ENCODE measurements at regions not wholly inside any gene's neighbourhood (a gene's known extent, or its start where the extent isn't known, plus 50 kb on each side); places are given as distances from the start of the nearest gene placed in this dataset.

GRCh38 chr14:44418856-44419255 lies 88.2 kb downstream of the FSCB start:
- no peak for DNase-seq
- H2BK5ac ChIP-seq (ENCODE audit: low read length), result no peak overlapping the region
- H2BK15ac ChIP-seq (replicated peaks; ENCODE audit: low read depth), result no peak overlapping the region
- no CpG with 5 or more reads among the region's 5 CpGs for WGBS (ENCODE audit: extremely low coverage, insufficient coverage, low lambda C conversion rate)
- H2BK120ac ChIP-seq (ENCODE audit: low read depth, low read length), result no peak overlapping the region
- no peak overlapping the region for H3K18ac ChIP-seq (ENCODE audit: low read length)
- no peak overlapping the region for H3K4me2 ChIP-seq (ENCODE audit: low read length)
- no peak overlapping the region for H3K27ac ChIP-seq (ENCODE audit: low read depth, low read length)
- H3K79me1 ChIP-seq (ENCODE audit: low read length), result no peaks in the 10 kb centered on the region
- H3K27me3 ChIP-seq (ENCODE audit: insufficient read depth, low read length, poor library complexity), result no peaks in the 10 kb centered on the region
- no peak overlapping the region for H3K4me3 ChIP-seq (ENCODE audit: low read length)
- H3K4me1 ChIP-seq (ENCODE audit: control insufficient read depth, low read depth, low read length), result no peaks in the 10 kb centered on the region
- no peak overlapping the region for H3K9ac ChIP-seq (ENCODE audit: low read length)
- H4K8ac ChIP-seq (ENCODE audit: low read depth, low read length), result no peak overlapping the region
- no peaks in the 10 kb centered on the region for H3K36me3 ChIP-seq (ENCODE audit: control insufficient read depth, insufficient read depth, low read length)
- no peaks in the 10 kb centered on the region for H3K79me2 ChIP-seq (ENCODE audit: control insufficient read depth, insufficient read depth, low read length)
- H3K4ac ChIP-seq (ENCODE audit: low read depth, low read length), result no peak overlapping the region
- H2AK5ac ChIP-seq (ENCODE audit: low read length), result no peak overlapping the region
- H3K56ac ChIP-seq (ENCODE audit: low read length), result no peak overlapping the region
- no peak overlapping the region for H4K5ac ChIP-seq (ENCODE audit: low read length)
- H3K23ac ChIP-seq (ENCODE audit: low read length), result no peak overlapping the region

- H3K27me3 ChIP-seq (ENCODE audit: insufficient read depth, low read length, poor library complexity), result no peaks in the 10 kb centered on the region
- H3K4me3 ChIP-seq (ENCODE audit: low read length), result no peak overlapping the region
- no peak overlapping the region for H3K9ac ChIP-seq (ENCODE audit: low read length)
- WGBS (ENCODE audit: extremely low coverage, insufficient coverage, low lambda C conversion rate), result no CpG with 5 or more reads among the region's 1 CpG
- no peak overlapping the region for H3K27ac ChIP-seq (ENCODE audit: low read depth, low read length)
- no peaks in the 10 kb centered on the region for H3K79me2 ChIP-seq (ENCODE audit: control insufficient read depth, insufficient read depth, low read length)
- no peak overlapping the region for H2BK5ac ChIP-seq (ENCODE audit: low read length)
- H3K4ac ChIP-seq (ENCODE audit: low read depth, low read length), result no peak overlapping the region
- no peak overlapping the region for H4K5ac ChIP-seq (ENCODE audit: low read length)
- no peak overlapping the region for H3K56ac ChIP-seq (ENCODE audit: low read length)
- H3K23ac ChIP-seq (ENCODE audit: low read length), result no peak overlapping the region
- no peak overlapping the region for H2BK120ac ChIP-seq (ENCODE audit: low read depth, low read length)
- DNase-seq, result no peak
- H4K8ac ChIP-seq (ENCODE audit: low read depth, low read length), result no peak overlapping the region
- H3K18ac ChIP-seq (ENCODE audit: low read length), result no peak overlapping the region
- H2AK5ac ChIP-seq (ENCODE audit: low read length), result no peak overlapping the region
- H3K36me3 ChIP-seq (ENCODE audit: control insufficient read depth, insufficient read depth, low read length), result no peaks in the 10 kb centered on the region
- no peak overlapping the region for H2BK15ac ChIP-seq (replicated peaks; ENCODE audit: low read depth)
- H3K4me1 ChIP-seq (ENCODE audit: control insufficient read depth, low read depth, low read length), result no peaks in the 10 kb centered on the region
- H3K4me2 ChIP-seq (ENCODE audit: low read length), result no peak overlapping the region
- H3K79me1 ChIP-seq (ENCODE audit: low read length), result no peaks in the 10 kb centered on the region
These were observed 89.3 kb downstream of the FSCB start for GRCh38 chr14:44417809-44418208.

- no peak overlapping the region for H4K8ac ChIP-seq (ENCODE audit: low read depth, low read length)
- no peaks in the 10 kb centered on the region for H3K36me3 ChIP-seq (ENCODE audit: control insufficient read depth, insufficient read depth, low read length)
- WGBS (ENCODE audit: extremely low coverage, insufficient coverage, low lambda C conversion rate), result no CpG with 5 or more reads among the region's 1 CpG
- no peaks in the 10 kb centered on the region for H3K4me1 ChIP-seq (ENCODE audit: control insufficient read depth, low read depth, low read length)
- H3K27ac ChIP-seq (ENCODE audit: low read depth, low read length), result no peak overlapping the region
- no peaks in the 10 kb centered on the region for H3K79me1 ChIP-seq (ENCODE audit: low read length)
- no peak overlapping the region for H4K5ac ChIP-seq (ENCODE audit: low read length)
- H2BK120ac ChIP-seq (ENCODE audit: low read depth, low read length), result no peak overlapping the region
- H3K18ac ChIP-seq (ENCODE audit: low read length), result no peak overlapping the region
- H2AK5ac ChIP-seq (ENCODE audit: low read length), result no peak overlapping the region
- H3K9ac ChIP-seq (ENCODE audit: low read length), result no peak overlapping the region
- DNase-seq, result no peak
- H3K4me2 ChIP-seq (ENCODE audit: low read length), result no peak overlapping the region
- H3K27me3 ChIP-seq (ENCODE audit: insufficient read depth, low read length, poor library complexity), result no peaks in the 10 kb centered on the region
- H3K23ac ChIP-seq (ENCODE audit: low read length), result no peak overlapping the region
- H3K4ac ChIP-seq (ENCODE audit: low read depth, low read length), result no peak overlapping the region
- H2BK15ac ChIP-seq (replicated peaks; ENCODE audit: low read depth), result no peak overlapping the region
- no peak overlapping the region for H3K4me3 ChIP-seq (ENCODE audit: low read length)
- H3K79me2 ChIP-seq (ENCODE audit: control insufficient read depth, insufficient read depth, low read length), result no peaks in the 10 kb centered on the region
- no peak overlapping the region for H2BK5ac ChIP-seq (ENCODE audit: low read length)
- H3K56ac ChIP-seq (ENCODE audit: low read length), result no peak overlapping the region
These were observed 92.4 kb downstream of the FSCB start for GRCh38 chr14:44414646-44415045.

- no peak overlapping the region for H3K9ac ChIP-seq (ENCODE audit: low read length)
- no peak overlapping the region for H3K56ac ChIP-seq (ENCODE audit: low read length)
These were observed 94.1 kb downstream of the FSCB start for GRCh38 chr14:44412858-44413569.

GRCh38 chr14:44405011-44405486 lies 102.0 kb downstream of the FSCB start:
- Histone ChIP-seq H2BK15ac (replicated peaks; ENCODE audit: low read depth) (no peak overlapping the region), H2BK5ac (ENCODE audit: low read length) (no peak overlapping the region), H3K79me1 (ENCODE audit: low read length) (no peaks in the 10 kb centered on the region), H3K27me3 (ENCODE audit: insufficient read depth, low read length, poor library complexity) (no peaks in the 10 kb centered on the region), H3K36me3 (ENCODE audit: control insufficient read depth, insufficient read depth, low read length) (no peaks in the 10 kb centered on the region), H3K56ac (ENCODE audit: low read length) (no peak overlapping the region), H3K4ac (ENCODE audit: low read depth, low read length) (no peak overlapping the region), H3K23ac (ENCODE audit: low read length) (no peak overlapping the region), H3K18ac (ENCODE audit: low read length) (no peak overlapping the region), H2AK5ac (ENCODE audit: low read length) (no peak overlapping the region), H3K9ac (ENCODE audit: low read length) (no peak overlapping the region), H3K79me2 (ENCODE audit: control insufficient read depth, insufficient read depth, low read length) (no peaks in the 10 kb centered on the region), H3K4me2 (ENCODE audit: low read length) (no peak overlapping the region), H4K5ac (ENCODE audit: low read length) (no peak overlapping the region), H3K27ac (ENCODE audit: low read depth, low read length) (no peak overlapping the region), H3K4me3 (ENCODE audit: low read length) (no peak overlapping the region), H3K4me1 (ENCODE audit: control insufficient read depth, low read depth, low read length) (no peaks in the 10 kb centered on the region), H2BK120ac (ENCODE audit: low read depth, low read length) (no peak overlapping the region), H4K8ac (ENCODE audit: low read depth, low read length) (no peak overlapping the region)
- no CpG with 5 or more reads among the region's 5 CpGs for WGBS (ENCODE audit: extremely low coverage, insufficient coverage, low lambda C conversion rate)
- no peak for DNase-seq

More at GRCh38 chr14:44412858-44413569, 94.1 kb downstream of the FSCB start:
- peak overlapping the region; percentile 1 for H2BK15ac ChIP-seq (replicated peaks; ENCODE audit: low read depth)
- no peak overlapping the region for H2AK5ac ChIP-seq (ENCODE audit: low read length)
- no peaks in the 10 kb centered on the region for H3K79me2 ChIP-seq (ENCODE audit: control insufficient read depth, insufficient read depth, low read length)
- WGBS (ENCODE audit: extremely low coverage, insufficient coverage, low lambda C conversion rate), result no CpG with 5 or more reads among the region's 1 CpG
- H2BK5ac ChIP-seq (ENCODE audit: low read length), result no peak overlapping the region
- H3K79me1 ChIP-seq (ENCODE audit: low read length), result no peaks in the 10 kb centered on the region
- no peak overlapping the region for H3K4me2 ChIP-seq (ENCODE audit: low read length)
- H3K27me3 ChIP-seq (ENCODE audit: insufficient read depth, low read length, poor library complexity), result no peaks in the 10 kb centered on the region
- no peak overlapping the region for H3K27ac ChIP-seq (ENCODE audit: low read depth, low read length)
- H3K4me3 ChIP-seq (ENCODE audit: low read length), result no peak overlapping the region
- H3K4me1 ChIP-seq (ENCODE audit: control insufficient read depth, low read depth, low read length), result no peaks in the 10 kb centered on the region
- H2BK120ac ChIP-seq (ENCODE audit: low read depth, low read length), result no peak overlapping the region
- DNase-seq, result peak; percentile 52
- no peak overlapping the region for H3K18ac ChIP-seq (ENCODE audit: low read length)
- H3K4ac ChIP-seq (ENCODE audit: low read depth, low read length), result no peak overlapping the region
- H3K36me3 ChIP-seq (ENCODE audit: control insufficient read depth, insufficient read depth, low read length), result no peaks in the 10 kb centered on the region
- no peak overlapping the region for H4K5ac ChIP-seq (ENCODE audit: low read length)
- H4K8ac ChIP-seq (ENCODE audit: low read depth, low read length), result no peak overlapping the region
- H3K23ac ChIP-seq (ENCODE audit: low read length), result no peak overlapping the region

- no peak overlapping the region for H2BK15ac ChIP-seq (replicated peaks; ENCODE audit: low read depth)
- no peaks in the 10 kb centered on the region for H3K79me1 ChIP-seq (ENCODE audit: low read length)
- H3K36me3 ChIP-seq (ENCODE audit: control insufficient read depth, insufficient read depth, low read length), result no peaks in the 10 kb centered on the region
- no peak overlapping the region for H2BK120ac ChIP-seq (ENCODE audit: low read depth, low read length)
- H3K4ac ChIP-seq (ENCODE audit: low read depth, low read length), result no peak overlapping the region
- H4K8ac ChIP-seq (ENCODE audit: low read depth, low read length), result no peak overlapping the region
- no peak overlapping the region for H2AK5ac ChIP-seq (ENCODE audit: low read length)
- no peak overlapping the region for H3K23ac ChIP-seq (ENCODE audit: low read length)
- no peaks in the 10 kb centered on the region for H3K4me1 ChIP-seq (ENCODE audit: control insufficient read depth, low read depth, low read length)
- H2BK5ac ChIP-seq (ENCODE audit: low read length), result no peak overlapping the region
- H3K56ac ChIP-seq (ENCODE audit: low read length), result no peak overlapping the region
- H3K79me2 ChIP-seq (ENCODE audit: control insufficient read depth, insufficient read depth, low read length), result no peaks in the 10 kb centered on the region
- no peak overlapping the region for H3K27ac ChIP-seq (ENCODE audit: low read depth, low read length)
- no peak overlapping the region for H3K4me2 ChIP-seq (ENCODE audit: low read length)
- no peak overlapping the region for H3K18ac ChIP-seq (ENCODE audit: low read length)
- DNase-seq, result no peak
- no peaks in the 10 kb centered on the region for H3K27me3 ChIP-seq (ENCODE audit: insufficient read depth, low read length, poor library complexity)
- H3K9ac ChIP-seq (ENCODE audit: low read length), result no peak overlapping the region
- no peak overlapping the region for H3K4me3 ChIP-seq (ENCODE audit: low read length)
- no CpG with 5 or more reads among the region's 3 CpGs for WGBS (ENCODE audit: extremely low coverage, insufficient coverage, low lambda C conversion rate)
- H4K5ac ChIP-seq (ENCODE audit: low read length), result no peak overlapping the region
These were observed 102.5 kb downstream of the FSCB start for GRCh38 chr14:44404599-44404998.
